ACC112 (cell line): ENCODE measurements at regions not wholly inside any gene's neighbourhood (a gene's known extent, or its start where the extent isn't known, plus 50 kb on each side); places are given as distances from the start of the nearest gene placed in this dataset.

ENCODE experiments used
- H2AFZ ChIP-seq: fragments of 200-600 bp; sonication (generic); one replicate; pipeline ENCODE4 v1.6.0; 2017; ENCODE audit warnings: antibody characterized with exemption, low read length; ENCODE audit not compliant: unreplicated experiment
- H3K27ac ChIP-seq: fragments of 200-600 bp; sonication (generic); 2 replicates; pipeline ENCODE4 v1.5.1; 2014; ENCODE audit warnings: low read depth, mild to moderate bottlenecking, antibody characterized with exemption, low read length, moderate library complexity
- H3K27me3 ChIP-seq: fragments of 200-600 bp; sonication (generic); 2 replicates; pipeline ENCODE4 v1.6.1; 2014; ENCODE audit warnings: mild to moderate bottlenecking, antibody characterized with exemption, low read length, moderate library complexity, mixed read lengths; ENCODE audit not compliant: insufficient read depth
- H3K36me3 ChIP-seq: fragments of 200-600 bp; sonication (generic); 2 replicates; pipeline ENCODE4 v1.6.1; 2016; ENCODE audit warnings: mild to moderate bottlenecking, antibody characterized with exemption, low read length, moderate library complexity, mixed read lengths; ENCODE audit not compliant: insufficient read depth
- H3K4me1 ChIP-seq: fragments of 200-600 bp; sonication (generic); one replicate; pipeline ENCODE4 v1.6.1; 2016; ENCODE audit warnings: low read length, mixed read lengths; ENCODE audit not compliant: insufficient read depth, unreplicated experiment, control insufficient read depth
- H3K4me3 ChIP-seq: fragments of 200-600 bp; sonication (generic); 2 replicates; pipeline ENCODE4 v1.5.1; 2014; ENCODE audit warnings: mild to moderate bottlenecking, low read depth, low read length
- H3K79me2 ChIP-seq: fragments of 200-600 bp; sonication (generic); one replicate; pipeline ENCODE4 v1.6.0; 2016; ENCODE audit warnings: low read length; ENCODE audit not compliant: control insufficient read depth, unreplicated experiment, insufficient read depth

GRCh38 chr16:79754501-79754900, 154.0 kb upstream of the MAF start:
- H3K27ac ChIP-seq, result no peak overlapping the region
- no peak overlapping the region for H3K4me3 ChIP-seq
- H3K36me3 ChIP-seq, result no peaks in the 10 kb centered on the region
- H3K79me2 ChIP-seq, result no peaks in the 10 kb centered on the region
- no peaks in the 10 kb centered on the region for H3K4me1 ChIP-seq
- no peaks in the 10 kb centered on the region for H3K27me3 ChIP-seq
- H2AFZ ChIP-seq, result no peak overlapping the region

- no peaks in the 10 kb centered on the region for H3K27me3 ChIP-seq
- H3K36me3 ChIP-seq, result no peaks in the 10 kb centered on the region
- H3K4me3 ChIP-seq, result no peak overlapping the region
- H3K79me2 ChIP-seq, result no peaks in the 10 kb centered on the region
- no peak overlapping the region for H3K27ac ChIP-seq
- no peak overlapping the region for H2AFZ ChIP-seq
- no peaks in the 10 kb centered on the region for H3K4me1 ChIP-seq
These were observed 153.5 kb upstream of the MAF start for GRCh38 chr16:79754081-79754480.

- Histone ChIP-seq H3K27ac (no peak overlapping the region), H3K79me2 (no peaks in the 10 kb centered on the region), H3K27me3 (no peaks in the 10 kb centered on the region), H2AFZ (no peak overlapping the region), H3K4me3 (no peak overlapping the region), H3K36me3 (no peaks in the 10 kb centered on the region), H3K4me1 (no peaks in the 10 kb centered on the region)
These were observed 152.7 kb upstream of the MAF start for GRCh38 chr16:79753286-79753685.

- no peaks in the 10 kb centered on the region for H3K27me3 ChIP-seq
- no peaks in the 10 kb centered on the region for H3K36me3 ChIP-seq
- H3K27ac ChIP-seq, result no peak overlapping the region
- H3K4me3 ChIP-seq, result no peak overlapping the region
- no peak overlapping the region for H2AFZ ChIP-seq
- no peaks in the 10 kb centered on the region for H3K79me2 ChIP-seq
- no peaks in the 10 kb centered on the region for H3K4me1 ChIP-seq
These were observed 151.9 kb upstream of the MAF start for GRCh38 chr16:79752396-79752795.

GRCh38 chr16:79751471-79752184, 151.1 kb upstream of the MAF start:
- Histone ChIP-seq H3K36me3 (no peaks in the 10 kb centered on the region), H3K4me3 (no peak overlapping the region), H3K27ac (no peak overlapping the region), H2AFZ (no peak overlapping the region), H3K27me3 (no peaks in the 10 kb centered on the region), H3K79me2 (no peaks in the 10 kb centered on the region), H3K4me1 (no peaks in the 10 kb centered on the region)

GRCh38 chr16:79750311-79750710, 149.8 kb upstream of the MAF start:
- Histone ChIP-seq H3K4me3 (no peak overlapping the region), H3K4me1 (no peaks in the 10 kb centered on the region), H3K27me3 (no peaks in the 10 kb centered on the region), H3K36me3 (no peaks in the 10 kb centered on the region), H2AFZ (no peak overlapping the region), H3K79me2 (no peaks in the 10 kb centered on the region), H3K27ac (no peak overlapping the region)

GRCh38 chr16:79748629-79749028, 148.1 kb upstream of the MAF start:
- Histone ChIP-seq H3K27me3 (no peaks in the 10 kb centered on the region), H3K36me3 (no peaks in the 10 kb centered on the region), H2AFZ (no peak overlapping the region), H3K4me1 (no peaks in the 10 kb centered on the region), H3K4me3 (no peak overlapping the region), H3K79me2 (no peaks in the 10 kb centered on the region), H3K27ac (no peak overlapping the region)

- H2AFZ ChIP-seq, result no peak overlapping the region
- no peaks in the 10 kb centered on the region for H3K4me1 ChIP-seq
- H3K27me3 ChIP-seq, result no peaks in the 10 kb centered on the region
- no peak overlapping the region for H3K27ac ChIP-seq
- no peaks in the 10 kb centered on the region for H3K79me2 ChIP-seq
- H3K4me3 ChIP-seq, result no peak overlapping the region
- no peaks in the 10 kb centered on the region for H3K36me3 ChIP-seq
These were observed 147.2 kb upstream of the MAF start for GRCh38 chr16:79747688-79748087.

GRCh38 chr16:79740252-79740651, 139.7 kb upstream of the MAF start:
- Histone ChIP-seq H3K4me3 (no peak overlapping the region), H3K36me3 (no peaks in the 10 kb centered on the region), H3K4me1 (no peaks in the 10 kb centered on the region), H2AFZ (no peak overlapping the region), H3K27ac (no peak overlapping the region), H3K79me2 (no peaks in the 10 kb centered on the region), H3K27me3 (no peaks in the 10 kb centered on the region)

- Histone ChIP-seq H3K79me2 (no peaks in the 10 kb centered on the region), H3K27ac (no peak overlapping the region), H3K36me3 (no peaks in the 10 kb centered on the region), H3K27me3 (peaks cover 3% of the 10 kb centered on the region; the same call in 1 of the 2 replicates), H3K4me1 (no peaks in the 10 kb centered on the region), H3K4me3 (no peak overlapping the region), H2AFZ (no peak overlapping the region)
These were observed 134.7 kb upstream of the MAF start for GRCh38 chr16:79735271-79735670.

GRCh38 chr16:79734721-79735120, 134.2 kb upstream of the MAF start:
- Histone ChIP-seq H3K4me3 (no peak overlapping the region), H3K4me1 (no peaks in the 10 kb centered on the region), H3K27ac (no peak overlapping the region), H2AFZ (no peak overlapping the region), H3K79me2 (no peaks in the 10 kb centered on the region), H3K27me3 (peaks cover 3% of the 10 kb centered on the region; the same call in 1 of the 2 replicates), H3K36me3 (no peaks in the 10 kb centered on the region)
